ENCODE measurements at regions not wholly inside any gene's neighbourhood (a gene's known extent, or its start where the extent isn't known, plus 50 kb on each side); places are given as distances from the start of the nearest gene placed in this dataset.

DNA sequence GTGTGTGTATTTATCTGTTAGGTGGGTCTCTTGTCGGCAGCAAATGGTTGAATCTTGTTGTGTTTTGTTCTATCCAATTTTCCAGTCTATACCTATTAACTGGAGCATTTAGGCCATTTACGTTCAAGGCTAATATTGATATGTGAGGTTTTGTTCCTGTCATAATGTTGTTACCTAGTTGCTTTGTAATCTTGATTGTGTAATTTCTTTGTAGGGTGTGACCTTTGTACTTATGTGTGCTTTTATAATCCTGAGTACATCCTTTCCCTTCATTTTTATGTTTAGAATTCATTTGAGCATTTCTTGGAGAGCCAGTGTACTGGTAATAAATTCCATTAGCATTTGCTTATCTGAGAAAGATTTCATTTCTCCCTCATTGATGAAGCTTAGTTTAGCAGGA is 83.0 kb upstream of the MIR17HG start:
- H3K27me3 ChIP-seq (ENCODE audit: control insufficient read depth, insufficient read depth, low read length): no peaks in the 10 kb centered on the region
- no peaks in the 10 kb centered on the region for H3K36me3 ChIP-seq (ENCODE audit: control insufficient read depth, insufficient read depth, low read length)
- no peaks in the 10 kb centered on the region for H3K4me1 ChIP-seq (ENCODE audit: control insufficient read depth, insufficient read depth, low read length)
- H3K9ac ChIP-seq (ENCODE audit: low read depth, low read length): no peak overlapping the region
- no peaks in the 10 kb centered on the region for H3K9me3 ChIP-seq (ENCODE audit: control insufficient read depth, insufficient read depth, low read length)
- H3K4me3 ChIP-seq (ENCODE audit: low read depth, low read length): no peak overlapping the region

DNA sequence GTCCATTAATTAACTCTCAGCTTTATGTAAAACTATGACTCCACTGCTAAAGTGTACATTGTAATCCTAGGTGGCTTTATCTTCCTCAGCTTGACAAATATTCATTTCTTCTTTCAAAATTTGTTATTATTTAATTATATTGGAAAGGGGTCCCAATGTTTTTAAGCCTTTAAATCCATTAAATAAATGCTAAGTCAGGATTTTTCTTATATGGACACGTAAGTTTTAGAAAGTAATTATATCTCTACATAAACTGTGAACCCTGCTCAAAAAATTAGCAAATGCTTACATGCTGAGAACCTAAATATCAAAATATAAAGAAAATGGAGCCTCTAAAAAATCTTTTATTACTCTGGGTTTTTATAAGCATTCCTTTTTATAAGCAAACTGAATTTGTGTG is 78.2 kb upstream of the MIR17HG start:
- no peaks in the 10 kb centered on the region for H3K4me1 ChIP-seq (ENCODE audit: control insufficient read depth, insufficient read depth, low read length)

DNA sequence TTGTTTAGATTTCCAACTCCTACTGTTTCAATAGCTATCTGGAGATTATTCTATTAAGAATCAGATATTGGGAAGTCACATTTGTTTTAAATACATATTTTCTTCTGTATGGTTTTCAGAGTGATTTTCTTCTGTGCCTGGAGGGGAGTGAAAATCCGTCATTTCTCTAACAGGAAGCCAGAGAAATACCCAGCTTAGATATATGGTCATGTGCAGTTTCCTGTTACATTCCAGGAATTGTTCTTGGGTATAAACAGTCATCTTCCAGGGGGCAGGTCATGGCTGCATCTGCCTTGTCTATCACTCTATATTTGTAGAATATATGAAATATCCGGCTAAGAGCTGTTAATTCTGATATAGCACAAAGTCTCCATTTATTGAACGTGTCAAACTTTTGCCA is 77.5 kb upstream of the MIR17HG start:
- no peaks in the 10 kb centered on the region for H3K9me3 ChIP-seq (ENCODE audit: control insufficient read depth, insufficient read depth, low read length)
- H3K36me3 ChIP-seq (ENCODE audit: control insufficient read depth, insufficient read depth, low read length): no peaks in the 10 kb centered on the region
- no peak overlapping the region for H3K4me3 ChIP-seq (ENCODE audit: low read depth, low read length)
- H3K27me3 ChIP-seq (ENCODE audit: control insufficient read depth, insufficient read depth, low read length): no peaks in the 10 kb centered on the region
- H3K4me1 ChIP-seq (ENCODE audit: control insufficient read depth, insufficient read depth, low read length): no peaks in the 10 kb centered on the region
- H3K9ac ChIP-seq (ENCODE audit: low read depth, low read length): no peak overlapping the region

More for the DNA sequence above, 78.2 kb upstream of the MIR17HG start:
- no peaks in the 10 kb centered on the region for H3K36me3 ChIP-seq (ENCODE audit: control insufficient read depth, insufficient read depth, low read length)
- no peak overlapping the region for H3K4me3 ChIP-seq (ENCODE audit: low read depth, low read length)
- no peaks in the 10 kb centered on the region for H3K27me3 ChIP-seq (ENCODE audit: control insufficient read depth, insufficient read depth, low read length)
- H3K9ac ChIP-seq (ENCODE audit: low read depth, low read length): no peak overlapping the region
- H3K9me3 ChIP-seq (ENCODE audit: control insufficient read depth, insufficient read depth, low read length): no peaks in the 10 kb centered on the region

DNA sequence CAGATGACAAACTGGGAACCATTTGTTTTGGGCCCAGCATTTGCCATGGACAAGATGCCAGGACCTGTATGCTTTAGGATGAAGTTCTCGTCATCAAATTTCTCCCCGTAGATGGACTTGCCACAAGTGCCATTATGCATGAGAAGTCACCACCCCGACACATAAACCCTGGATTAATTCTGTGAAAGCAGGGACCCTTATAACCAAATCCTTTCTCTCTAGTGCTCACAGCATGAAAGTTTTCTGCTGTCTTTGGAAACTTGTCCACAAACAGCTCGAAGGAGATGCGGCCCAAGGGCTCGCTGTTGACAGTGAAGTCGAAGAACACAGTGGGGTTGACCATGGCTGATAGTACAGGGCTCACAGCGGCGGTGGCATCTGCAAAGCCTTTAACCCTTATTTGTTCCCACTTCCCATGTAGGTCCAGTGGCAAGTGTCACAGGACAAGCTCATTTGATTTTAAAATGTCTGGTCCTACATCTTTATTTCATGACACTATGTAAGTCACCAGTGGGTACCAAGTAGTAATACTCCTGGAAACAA is 75.2 kb upstream of the MIR17HG start:
- Histone ChIP-seq H3K4me1 (ENCODE audit: control insufficient read depth, insufficient read depth, low read length) (no peaks in the 10 kb centered on the region), H3K36me3 (ENCODE audit: control insufficient read depth, insufficient read depth, low read length) (no peaks in the 10 kb centered on the region), H3K4me3 (ENCODE audit: low read depth, low read length) (no peak overlapping the region), H3K9me3 (ENCODE audit: control insufficient read depth, insufficient read depth, low read length) (no peaks in the 10 kb centered on the region), H3K27me3 (ENCODE audit: control insufficient read depth, insufficient read depth, low read length) (no peaks in the 10 kb centered on the region), H3K9ac (ENCODE audit: low read depth, low read length) (no peak overlapping the region)

DNA sequence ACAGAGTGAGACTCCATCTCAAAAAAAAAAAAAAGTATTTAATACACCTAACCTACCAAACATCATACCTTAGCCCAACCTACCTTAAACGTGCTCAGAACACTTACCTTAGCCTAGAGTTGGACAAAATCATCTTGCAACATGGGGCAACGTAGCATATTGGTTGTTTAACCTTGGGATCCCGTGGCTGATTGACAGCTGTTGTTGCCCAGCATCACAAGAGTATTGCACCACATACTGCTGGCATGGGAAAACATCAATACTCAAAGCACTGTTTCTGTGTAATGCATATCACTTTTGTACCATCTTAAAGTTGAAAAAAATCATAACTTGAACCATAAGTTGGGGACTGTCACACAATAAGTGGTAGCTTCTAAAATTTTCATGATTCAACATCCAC is 73.8 kb upstream of the MIR17HG start:
- Histone ChIP-seq H3K4me1 (ENCODE audit: control insufficient read depth, insufficient read depth, low read length) (no peaks in the 10 kb centered on the region), H3K9ac (ENCODE audit: low read depth, low read length) (no peak overlapping the region), H3K4me3 (ENCODE audit: low read depth, low read length) (no peak overlapping the region), H3K36me3 (ENCODE audit: control insufficient read depth, insufficient read depth, low read length) (no peaks in the 10 kb centered on the region), H3K27me3 (ENCODE audit: control insufficient read depth, insufficient read depth, low read length) (no peaks in the 10 kb centered on the region), H3K9me3 (ENCODE audit: control insufficient read depth, insufficient read depth, low read length) (no peaks in the 10 kb centered on the region)

DNA sequence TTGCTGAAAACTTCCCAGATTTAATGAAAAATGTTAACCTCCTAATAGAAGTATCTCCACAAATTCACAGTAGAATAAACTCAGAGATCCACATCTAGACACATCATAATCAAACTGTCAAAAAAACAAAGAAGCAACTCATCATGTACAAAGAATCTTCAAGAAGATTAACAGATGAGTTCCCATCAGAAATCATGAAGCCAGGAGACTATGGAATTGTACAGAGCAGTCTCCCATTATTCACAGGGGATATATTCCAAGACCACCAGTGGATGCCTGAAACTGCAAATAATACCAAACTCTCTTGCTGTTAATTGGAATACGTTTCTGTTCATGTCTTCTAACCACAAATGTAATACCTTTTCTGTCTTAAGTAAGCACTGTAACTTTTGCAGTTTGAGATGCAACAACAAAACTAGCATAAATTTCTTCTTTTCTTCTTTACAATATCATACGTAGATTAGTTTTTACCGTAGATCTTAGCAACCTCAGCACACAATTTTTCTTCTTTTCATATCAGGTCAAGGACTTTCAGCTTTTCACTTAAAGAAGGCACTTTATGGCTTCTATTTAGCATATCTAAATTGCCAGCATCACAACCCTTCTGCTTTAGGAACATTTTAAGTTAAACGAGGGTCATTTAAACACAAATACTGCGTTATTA is 70.3 kb upstream of the MIR17HG start:
- Histone ChIP-seq H3K27me3 (ENCODE audit: control insufficient read depth, insufficient read depth, low read length) (no peaks in the 10 kb centered on the region), H3K4me1 (ENCODE audit: control insufficient read depth, insufficient read depth, low read length) (no peaks in the 10 kb centered on the region), H3K9me3 (ENCODE audit: control insufficient read depth, insufficient read depth, low read length) (no peaks in the 10 kb centered on the region), H3K36me3 (ENCODE audit: control insufficient read depth, insufficient read depth, low read length) (no peaks in the 10 kb centered on the region), H3K4me3 (ENCODE audit: low read depth, low read length) (no peak overlapping the region), H3K9ac (ENCODE audit: low read depth, low read length) (no peak overlapping the region)

DNA sequence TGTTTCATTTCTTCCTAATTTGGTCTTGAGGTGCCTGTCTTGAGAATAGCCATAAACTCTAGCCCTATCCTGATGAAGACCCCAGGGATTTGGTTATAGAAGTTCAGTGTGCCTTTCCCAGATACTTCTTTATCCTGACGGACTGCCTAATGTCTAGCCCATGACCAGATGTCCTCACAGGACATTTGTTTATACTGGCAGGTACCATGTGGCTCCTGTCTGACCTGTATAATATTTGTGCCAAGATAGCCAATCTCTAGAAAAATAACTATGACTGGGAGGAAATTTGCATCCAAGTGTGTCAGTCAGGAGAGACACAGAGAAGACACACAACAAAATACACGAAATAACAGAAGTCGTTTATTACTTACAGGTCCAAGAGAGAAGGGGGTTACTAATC is 69.2 kb upstream of the MIR17HG start:
- Histone ChIP-seq H3K27me3 (ENCODE audit: control insufficient read depth, insufficient read depth, low read length) (no peaks in the 10 kb centered on the region), H3K4me3 (ENCODE audit: low read depth, low read length) (no peak overlapping the region), H3K36me3 (ENCODE audit: control insufficient read depth, insufficient read depth, low read length) (no peaks in the 10 kb centered on the region), H3K9me3 (ENCODE audit: control insufficient read depth, insufficient read depth, low read length) (no peaks in the 10 kb centered on the region), H3K9ac (ENCODE audit: low read depth, low read length) (no peak overlapping the region), H3K4me1 (ENCODE audit: control insufficient read depth, insufficient read depth, low read length) (no peaks in the 10 kb centered on the region)

DNA sequence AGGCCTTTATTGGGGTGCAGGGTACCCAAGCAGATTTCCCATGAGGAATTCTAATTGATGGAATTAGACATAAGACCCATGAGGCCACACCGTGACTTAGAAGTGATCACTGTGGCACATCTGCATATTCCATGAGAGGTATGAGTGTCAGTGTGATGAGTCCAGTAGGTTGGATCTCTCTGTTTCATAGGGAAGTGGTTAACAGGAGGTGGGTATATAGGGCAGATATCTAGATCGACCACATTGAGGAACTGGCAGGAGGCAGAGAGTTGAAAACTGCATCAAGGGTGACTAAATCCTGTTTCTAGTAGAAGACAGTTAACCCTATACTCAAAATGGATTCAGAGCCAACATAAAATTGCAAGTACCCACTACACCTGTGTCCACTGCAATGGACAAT is 68.6 kb upstream of the MIR17HG start:
- no peaks in the 10 kb centered on the region for H3K27me3 ChIP-seq (ENCODE audit: control insufficient read depth, insufficient read depth, low read length)
- no peaks in the 10 kb centered on the region for H3K9me3 ChIP-seq (ENCODE audit: control insufficient read depth, insufficient read depth, low read length)
- no peak overlapping the region for H3K9ac ChIP-seq (ENCODE audit: low read depth, low read length)
- no peaks in the 10 kb centered on the region for H3K4me1 ChIP-seq (ENCODE audit: control insufficient read depth, insufficient read depth, low read length)
- H3K4me3 ChIP-seq (ENCODE audit: low read depth, low read length): no peak overlapping the region
- H3K36me3 ChIP-seq (ENCODE audit: control insufficient read depth, insufficient read depth, low read length): no peaks in the 10 kb centered on the region

DNA sequence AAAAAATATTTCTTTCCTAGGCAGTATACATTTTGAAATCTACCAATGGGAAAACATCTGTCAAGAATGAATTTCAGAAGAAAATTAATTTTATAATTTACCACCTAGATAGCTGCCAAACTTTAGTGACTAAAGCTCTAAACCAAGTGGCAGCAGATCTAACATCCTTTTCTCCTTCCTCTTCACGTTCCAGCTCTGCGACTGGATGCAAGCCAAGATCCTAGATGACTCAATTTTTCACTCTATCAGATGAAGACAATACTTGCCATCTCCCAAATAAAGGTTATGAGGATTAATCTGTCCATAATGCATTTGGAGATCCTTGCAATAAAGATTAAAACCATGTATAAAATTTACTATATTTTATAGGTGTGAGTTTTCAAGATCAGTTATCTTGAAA is 66.7 kb upstream of the MIR17HG start:
- Histone ChIP-seq H3K27me3 (ENCODE audit: control insufficient read depth, insufficient read depth, low read length) (no peaks in the 10 kb centered on the region), H3K4me3 (ENCODE audit: low read depth, low read length) (no peak overlapping the region), H3K4me1 (ENCODE audit: control insufficient read depth, insufficient read depth, low read length) (no peaks in the 10 kb centered on the region), H3K36me3 (ENCODE audit: control insufficient read depth, insufficient read depth, low read length) (no peaks in the 10 kb centered on the region), H3K9me3 (ENCODE audit: control insufficient read depth, insufficient read depth, low read length) (no peaks in the 10 kb centered on the region), H3K9ac (ENCODE audit: low read depth, low read length) (no peak overlapping the region)

DNA sequence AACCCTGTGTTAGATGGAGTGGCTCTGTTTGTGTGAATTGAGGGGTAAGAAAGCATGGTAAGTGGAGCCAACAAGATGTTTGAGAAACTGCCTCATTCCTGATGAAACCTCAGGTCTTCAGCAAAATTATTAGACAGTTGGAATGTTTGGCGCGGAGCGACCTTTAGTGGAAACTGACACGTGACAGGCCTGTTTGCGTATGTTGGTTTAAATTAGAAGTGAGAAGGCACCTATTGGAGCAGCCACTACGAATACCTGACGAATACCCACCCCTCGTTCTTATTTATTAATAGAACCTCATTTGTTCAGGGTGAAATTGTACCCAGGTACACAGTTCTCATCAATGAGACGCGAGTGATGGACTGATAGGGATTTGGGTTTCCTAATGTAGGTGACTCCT is 63.2 kb upstream of the MIR17HG start:
- H3K9ac ChIP-seq (ENCODE audit: low read depth, low read length): no peak overlapping the region
- no peaks in the 10 kb centered on the region for H3K4me1 ChIP-seq (ENCODE audit: control insufficient read depth, insufficient read depth, low read length)
- no peaks in the 10 kb centered on the region for H3K27me3 ChIP-seq (ENCODE audit: control insufficient read depth, insufficient read depth, low read length)
- H3K36me3 ChIP-seq (ENCODE audit: control insufficient read depth, insufficient read depth, low read length): no peaks in the 10 kb centered on the region
- no peaks in the 10 kb centered on the region for H3K9me3 ChIP-seq (ENCODE audit: control insufficient read depth, insufficient read depth, low read length)
- no peak overlapping the region for H3K4me3 ChIP-seq (ENCODE audit: low read depth, low read length)

DNA sequence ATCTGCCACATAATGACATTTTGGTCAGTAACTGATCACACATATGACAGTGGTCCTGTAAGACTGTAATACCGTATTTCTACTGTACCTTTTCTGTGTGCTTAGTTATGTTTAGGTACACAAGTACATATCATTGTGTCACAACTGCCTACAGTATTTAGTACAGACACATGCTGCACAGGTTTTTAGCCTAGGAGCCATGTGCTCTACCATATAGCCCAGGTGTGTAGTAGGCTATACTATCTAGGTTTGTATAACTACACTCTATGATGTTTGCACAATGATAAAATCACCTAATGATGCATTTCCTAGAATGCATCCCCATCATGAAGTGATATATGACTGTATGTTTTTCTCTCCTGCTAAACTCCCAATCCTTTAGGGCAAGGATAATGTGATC is 61.2 kb upstream of the MIR17HG start:
- no peak overlapping the region for H3K9ac ChIP-seq (ENCODE audit: low read depth, low read length)
- no peak overlapping the region for H3K4me3 ChIP-seq (ENCODE audit: low read depth, low read length)
- no peaks in the 10 kb centered on the region for H3K27me3 ChIP-seq (ENCODE audit: control insufficient read depth, insufficient read depth, low read length)
- H3K4me1 ChIP-seq (ENCODE audit: control insufficient read depth, insufficient read depth, low read length): no peaks in the 10 kb centered on the region
- H3K9me3 ChIP-seq (ENCODE audit: control insufficient read depth, insufficient read depth, low read length): no peaks in the 10 kb centered on the region
- H3K36me3 ChIP-seq (ENCODE audit: control insufficient read depth, insufficient read depth, low read length): no peaks in the 10 kb centered on the region

DNA sequence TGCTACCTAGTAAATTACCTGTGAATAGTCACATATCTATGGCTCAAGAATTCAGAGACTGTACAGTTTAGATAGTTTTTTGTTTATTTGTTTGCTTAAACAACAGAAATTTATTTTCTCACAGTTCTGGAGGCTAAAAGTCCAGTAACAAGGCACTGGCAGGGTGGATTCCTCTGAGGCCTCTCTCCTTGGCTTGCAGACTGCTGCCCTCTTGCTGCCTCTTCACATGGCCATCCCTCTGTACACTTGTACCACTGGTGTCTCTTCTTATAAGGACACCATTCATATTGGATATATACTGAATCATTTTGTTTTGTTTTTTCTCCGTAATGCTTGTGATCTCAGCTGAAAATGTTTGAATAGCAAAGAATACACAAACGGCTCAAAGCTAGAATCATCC is 56.4 kb upstream of the MIR17HG start:
- Histone ChIP-seq H3K27me3 (ENCODE audit: control insufficient read depth, insufficient read depth, low read length) (no peaks in the 10 kb centered on the region), H3K9me3 (ENCODE audit: control insufficient read depth, insufficient read depth, low read length) (no peaks in the 10 kb centered on the region), H3K9ac (ENCODE audit: low read depth, low read length) (no peak overlapping the region), H3K36me3 (ENCODE audit: control insufficient read depth, insufficient read depth, low read length) (no peaks in the 10 kb centered on the region), H3K4me1 (ENCODE audit: control insufficient read depth, insufficient read depth, low read length) (no peaks in the 10 kb centered on the region), H3K4me3 (ENCODE audit: low read depth, low read length) (no peak overlapping the region)
